SH-SY5Y (cell line): ENCODE measurements at regions not wholly inside any gene's neighbourhood (a gene's known extent, or its start where the extent isn't known, plus 50 kb on each side); places are given as distances from the start of the nearest gene placed in this dataset.

ENCODE experiments used
- GATA2 ChIP-seq: IDR thresholded peaks from 2 replicates; pipeline ENCODE4 v1.6.1; 2011; ENCODE audit warnings: mild to moderate bottlenecking, low read depth, low read length
- GATA3 ChIP-seq: IDR thresholded peaks from 2 replicates; pipeline ENCODE4 v1.6.1; 2011; ENCODE audit warnings: low read depth, mild to moderate bottlenecking, low read length, moderate library complexity

- TF ChIP-seq GATA3 = no peak
- TF ChIP-seq GATA2 = no peak
Measured at GRCh38 chr13:108428691-108429090, 159.2 kb downstream of the TNFSF13B start.
